Uterus (tissue), 3 donors: ENCODE measurements at regions not wholly inside any gene's neighbourhood (a gene's known extent, or its start where the extent isn't known, plus 50 kb on each side); places are given as distances from the start of the nearest gene placed in this dataset.

ENCODE experiments used
- DNase-seq, 2 donors: peaks; one replicate each; pipeline ENCODE4 v3.0.0-alpha.2; 2019 to 2020
- H3K27ac ChIP-seq, 2 donors: fragments of 200-600 bp; sonication (generic); 1 replicate in 1 of 2; 2 replicates in 1 of 2; pipeline ENCODE4 v1.5.1; 2016 to 2018
- H3K27me3 ChIP-seq, 2 donors: fragments of 200-600 bp; sonication (generic); one replicate each; pipeline ENCODE4 v1.5.1; 2018 to 2019; ENCODE audit warnings: control low read depth in 1 of 2
- H3K36me3 ChIP-seq, 2 donors: fragments of 200-600 bp; sonication (generic); one replicate each; pipeline ENCODE4 v1.5.1; 2019; ENCODE audit warnings: control low read depth in 1 of 2
- H3K4me1 ChIP-seq, 2 donors: fragments of 200-600 bp; sonication (generic); one replicate each; pipeline ENCODE4 v1.5.1; 2018 to 2019; ENCODE audit warnings: control low read depth in 1 of 2
- H3K4me3 ChIP-seq, 2 donors: fragments of 200-600 bp; sonication (generic); 1 replicate in 1 of 2; 2 replicates in 1 of 2; pipeline ENCODE4 v1.5.1; 2018 to 2019; ENCODE audit warnings: mild to moderate bottlenecking in 1 of 2
- H3K9me3 ChIP-seq, 2 donors: fragments of 200-600 bp; sonication (generic); one replicate each; pipeline ENCODE4 v1.5.1; 2019; ENCODE audit warnings: control low read depth in 1 of 2
- POLR2A ChIP-seq, 2 donors: fragments of 450-650 bp; IDR thresholded peaks; one replicate each; pipeline ENCODE4 v1.6.1; 2016; ENCODE audit warnings: antibody characterized with exemption in 2 of 2, mild to moderate bottlenecking in 1 of 2, moderate library complexity in 1 of 2
- intact Hi-C: fragments of 100-400 bp; cut with DNase I; formaldehyde crosslinking; loops from one replicate; pipeline ENCODE4 v1.15.1; 2023; ENCODE audit warnings: low total_unique reads
- TF ChIP-seq, protein P1 (sequence below), 4 experiments: fragments of 200-600 bp in 2 of 4; fragments of 450-650 bp in 2 of 4; sonication (generic) in 2 of 4; IDR thresholded peaks; one replicate each; pipeline ENCODE4 v1.5.1; 2016 to 2019; ENCODE audit warnings: antibody characterized with exemption in 4 of 4, mild to moderate bottlenecking in 2 of 4, moderate library complexity in 1 of 4
- donor health status: DM: yes; HTN: yes; CAD: no.

DNA sequence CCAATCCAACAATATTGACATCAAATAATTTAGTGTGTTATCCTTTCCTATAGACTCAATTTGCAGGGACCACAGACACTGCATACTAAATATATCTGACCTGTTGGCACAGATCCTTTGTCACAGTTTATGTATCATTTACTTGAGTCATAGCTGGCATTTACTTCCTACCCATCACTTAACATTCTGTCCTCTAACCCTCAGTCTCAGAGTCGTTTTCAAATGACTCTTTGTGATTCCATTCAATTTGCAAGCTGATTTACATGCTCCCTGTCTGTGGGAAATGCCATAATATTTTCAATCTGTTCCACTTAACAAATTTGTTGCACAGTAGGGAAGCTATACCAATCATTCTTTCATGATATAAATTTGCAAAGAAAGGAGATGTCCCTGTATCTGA is 265.7 kb upstream of the EDIL3 start:
- intact Hi-C loops = no loop called here
- TF ChIP-seq, protein P1, sequence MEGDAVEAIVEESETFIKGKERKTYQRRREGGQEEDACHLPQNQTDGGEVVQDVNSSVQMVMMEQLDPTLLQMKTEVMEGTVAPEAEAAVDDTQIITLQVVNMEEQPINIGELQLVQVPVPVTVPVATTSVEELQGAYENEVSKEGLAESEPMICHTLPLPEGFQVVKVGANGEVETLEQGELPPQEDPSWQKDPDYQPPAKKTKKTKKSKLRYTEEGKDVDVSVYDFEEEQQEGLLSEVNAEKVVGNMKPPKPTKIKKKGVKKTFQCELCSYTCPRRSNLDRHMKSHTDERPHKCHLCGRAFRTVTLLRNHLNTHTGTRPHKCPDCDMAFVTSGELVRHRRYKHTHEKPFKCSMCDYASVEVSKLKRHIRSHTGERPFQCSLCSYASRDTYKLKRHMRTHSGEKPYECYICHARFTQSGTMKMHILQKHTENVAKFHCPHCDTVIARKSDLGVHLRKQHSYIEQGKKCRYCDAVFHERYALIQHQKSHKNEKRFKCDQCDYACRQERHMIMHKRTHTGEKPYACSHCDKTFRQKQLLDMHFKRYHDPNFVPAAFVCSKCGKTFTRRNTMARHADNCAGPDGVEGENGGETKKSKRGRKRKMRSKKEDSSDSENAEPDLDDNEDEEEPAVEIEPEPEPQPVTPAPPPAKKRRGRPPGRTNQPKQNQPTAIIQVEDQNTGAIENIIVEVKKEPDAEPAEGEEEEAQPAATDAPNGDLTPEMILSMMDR (IDR thresholded peaks at IDR 0.05) = no peak
- TF ChIP-seq POLR2A (IDR thresholded peaks at IDR 0.05) = no peak

DNA sequence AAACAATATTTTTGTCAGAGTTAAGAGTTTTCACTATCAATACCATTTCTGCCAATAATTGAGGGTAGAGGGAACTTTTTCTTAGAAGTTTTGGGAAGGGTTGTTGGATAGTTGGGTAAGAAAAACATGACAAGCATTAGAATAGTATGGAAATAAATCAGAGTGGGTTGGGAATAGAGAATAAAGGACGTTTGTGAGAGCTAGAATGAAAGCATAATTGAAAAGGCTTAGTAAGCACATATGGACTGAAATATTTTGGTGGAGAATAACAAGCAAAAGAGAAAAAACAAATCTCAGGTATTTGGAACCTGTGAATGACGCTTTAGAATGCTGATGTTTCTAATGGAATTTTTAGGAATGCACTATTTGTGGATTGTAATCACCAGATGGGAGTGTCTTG is 262.9 kb upstream of the EDIL3 start:
- no peak overlapping the region for H3K4me3 ChIP-seq
- no peaks in the 10 kb centered on the region for H3K4me1 ChIP-seq
- no peaks in the 10 kb centered on the region for H3K36me3 ChIP-seq
- no peak for DNase-seq
- no peaks in the 10 kb centered on the region for H3K9me3 ChIP-seq
- no peaks in the 10 kb centered on the region for H3K27me3 ChIP-seq
- intact Hi-C loops = no loop called here
- TF ChIP-seq, protein P1 (IDR thresholded peaks at IDR 0.05) = no peak
- TF ChIP-seq POLR2A (IDR thresholded peaks at IDR 0.05) = no peak
- no peak overlapping the region for H3K27ac ChIP-seq

More for the DNA sequence above, 265.7 kb upstream of the EDIL3 start:
- Histone ChIP-seq H3K27me3 (no peaks in the 10 kb centered on the region), H3K36me3 (no peaks in the 10 kb centered on the region), H3K4me3 (no peak overlapping the region), H3K9me3 (no peaks in the 10 kb centered on the region), H3K4me1 (no peaks in the 10 kb centered on the region), H3K27ac (no peak overlapping the region)
- DNase-seq = no peak

DNA sequence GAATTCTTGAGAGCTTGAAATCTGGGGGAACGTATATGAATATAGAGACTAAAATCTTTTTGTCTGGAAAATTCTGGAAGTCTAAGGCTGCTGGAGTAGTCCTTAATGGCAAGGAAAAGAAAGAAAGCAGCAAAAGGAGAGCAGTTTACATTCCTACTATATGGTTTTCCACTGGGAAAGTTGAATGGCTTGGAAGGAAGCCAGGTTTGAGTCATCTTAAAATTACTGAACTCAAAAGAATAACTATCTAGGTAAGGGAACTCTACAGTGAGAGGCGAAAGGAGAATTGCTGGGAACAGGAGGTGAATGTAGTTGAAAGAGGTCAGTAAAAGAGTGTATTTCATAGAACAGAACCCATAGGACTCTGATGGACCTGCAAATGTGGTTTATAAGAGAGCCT is 258.1 kb upstream of the EDIL3 start:
- no peaks in the 10 kb centered on the region for H3K36me3 ChIP-seq
- H3K27me3 ChIP-seq = no peaks in the 10 kb centered on the region
- no peak overlapping the region for H3K4me3 ChIP-seq
- H3K27ac ChIP-seq = no peak overlapping the region
- no peaks in the 10 kb centered on the region for H3K4me1 ChIP-seq
- intact Hi-C loops = no loop called here
- TF ChIP-seq, protein P1 (IDR thresholded peaks at IDR 0.05) = no peak
- TF ChIP-seq POLR2A (IDR thresholded peaks at IDR 0.05) = no peak
- no peak for DNase-seq
- no peaks in the 10 kb centered on the region for H3K9me3 ChIP-seq

DNA sequence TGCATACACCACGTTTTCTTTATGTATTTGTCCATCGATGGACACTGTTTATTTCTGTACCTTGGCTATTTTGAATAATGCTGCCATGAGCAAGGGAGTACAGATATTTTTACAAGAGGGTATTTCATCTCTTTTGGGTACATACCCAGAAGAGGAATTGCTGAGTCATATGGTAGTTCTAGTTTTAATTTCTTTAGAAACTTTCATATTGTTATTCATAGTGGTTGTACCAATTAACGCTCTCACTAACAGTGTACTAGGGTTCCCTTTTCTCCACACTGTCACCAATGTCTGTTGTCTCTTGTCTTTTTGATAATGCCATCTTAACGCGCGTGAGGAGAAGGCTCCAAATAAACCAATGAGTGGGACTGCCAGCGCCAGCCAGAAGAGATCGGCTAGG is 257.6 kb upstream of the EDIL3 start:
- TF ChIP-seq POLR2A (IDR thresholded peaks at IDR 0.05) = no peak
- TF ChIP-seq, protein P1 (IDR thresholded peaks at IDR 0.05) = no peak
- no peak for DNase-seq
- no peaks in the 10 kb centered on the region for H3K36me3 ChIP-seq
- no peaks in the 10 kb centered on the region for H3K9me3 ChIP-seq
- no peak overlapping the region for H3K4me3 ChIP-seq
- H3K4me1 ChIP-seq = no peaks in the 10 kb centered on the region
- intact Hi-C loops = no loop called here
- no peaks in the 10 kb centered on the region for H3K27me3 ChIP-seq
- H3K27ac ChIP-seq = no peak overlapping the region

DNA sequence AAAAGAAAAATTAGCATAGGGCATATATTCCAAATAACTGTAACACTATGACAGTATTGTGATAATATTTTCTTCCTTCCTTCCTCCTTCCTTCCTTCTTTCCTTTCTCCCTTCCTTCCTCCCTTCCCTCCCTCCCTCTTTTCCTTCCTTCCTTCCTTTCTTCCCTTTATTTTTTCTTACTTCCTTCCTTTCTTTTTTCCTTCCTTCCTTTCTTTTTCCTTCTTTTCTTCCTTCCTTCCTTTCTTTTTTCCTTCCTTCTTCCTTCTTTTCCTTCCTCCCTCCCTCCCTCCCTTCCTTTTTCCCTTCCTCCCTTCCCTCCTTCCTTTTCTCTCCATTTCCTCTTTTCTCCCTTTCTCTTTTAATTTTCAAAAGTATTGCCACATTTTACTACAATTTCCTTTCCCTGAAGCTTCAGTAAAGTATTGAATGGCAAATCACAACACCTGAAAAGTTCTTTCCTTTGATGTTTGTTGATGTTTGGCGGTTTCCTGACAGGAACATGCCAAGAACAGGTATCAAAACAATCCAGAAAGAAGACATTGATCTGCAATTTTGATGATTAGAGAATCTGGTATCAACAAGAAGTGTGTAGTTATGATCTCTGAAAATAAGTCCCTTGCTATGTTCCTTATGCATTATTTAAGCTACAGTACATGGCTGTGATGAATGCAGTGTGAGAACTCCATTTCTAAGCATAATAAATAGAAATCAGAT is 253.1 kb upstream of the EDIL3 start:
- no peak for TF ChIP-seq POLR2A (IDR thresholded peaks at IDR 0.05)
- TF ChIP-seq, protein P1 (IDR thresholded peaks at IDR 0.05) = no peak
- Histone ChIP-seq H3K27me3 (no peaks in the 10 kb centered on the region), H3K9me3 (no peaks in the 10 kb centered on the region), H3K4me1 (no peaks in the 10 kb centered on the region), H3K36me3 (no peaks in the 10 kb centered on the region), H3K4me3 (no peak overlapping the region), H3K27ac (no peak overlapping the region)
- intact Hi-C loops = no loop called here
- DNase-seq = no peak
